ENCODE measurements at regions not wholly inside any gene's neighbourhood (a gene's known extent, or its start where the extent isn't known, plus 50 kb on each side); places are given as distances from the start of the nearest gene placed in this dataset.

DNA sequence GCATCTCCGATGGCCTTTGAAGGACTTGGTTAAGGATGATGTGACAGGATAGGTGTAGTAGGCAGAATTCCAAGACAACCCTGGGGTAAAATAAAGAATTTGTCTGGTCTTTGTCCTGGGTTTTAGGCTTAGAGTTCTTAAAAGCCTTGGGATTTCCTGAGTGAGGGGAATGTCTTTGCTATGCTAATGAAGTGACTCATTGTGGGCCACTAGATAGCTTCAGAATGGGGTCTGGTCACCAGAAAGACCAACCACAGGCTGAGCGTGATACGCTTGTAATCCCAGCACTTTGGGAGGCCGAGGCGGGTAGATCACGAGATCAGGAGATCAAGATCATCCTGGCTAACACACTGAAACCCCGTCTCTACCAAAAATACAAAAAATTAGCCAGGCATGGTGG is 182.8 kb upstream of the TOX3 start:
- CTCF ChIA-PET (ENCODE audit: partially characterized antibody): no interaction called here
- no peak for DNase-seq (ENCODE audit: low read depth in 1 of 2, low spot score in 2 of 2)

More for the DNA sequence above, 182.8 kb upstream of the TOX3 start:
- WGBS, 2 experiments (ENCODE audit: extremely low coverage in 1 of 2, insufficient coverage in 1 of 2, insufficient read length in 1 of 2, insufficient replicate concordance in 2 of 2, low coverage in 1 of 2, low lambda C conversion rate in 2 of 2, missing lambda C conversion rate in 1 of 2): 90% methylated on average over 7 of the region's 7 CpGs; no CpG with 5 or more reads in 1 of the 2 experiments
- no peak overlapping the region for H3K18ac ChIP-seq (ENCODE audit: extremely low read depth, low read length)
- no peak overlapping the region for H3K4me3 ChIP-seq (ENCODE audit: extremely low read depth in 1 of 4, insufficient read depth in 2 of 4, low read depth in 3 of 4, low read length in 4 of 4)
- no peak overlapping the region for H2BK120ac ChIP-seq (replicated peaks; ENCODE audit: low read depth, low read length)
- TF ChIP-seq JUND (IDR thresholded peaks at IDR 0.05; ENCODE audit: low read length) (peak; percentile 52; the same call in 1 of the 2 replicates), CHD1 (IDR thresholded peaks at IDR 0.05; ENCODE audit: low read depth, low read length) (no peak)
- H2AFZ ChIP-seq (ENCODE audit: low read length): no peak overlapping the region
- H2BK12ac ChIP-seq (ENCODE audit: low read depth, low read length): no peak overlapping the region
- no peak overlapping the region for H3K56ac ChIP-seq (replicated peaks; ENCODE audit: insufficient read length, low read depth, low read length)
- H4K8ac ChIP-seq (ENCODE audit: extremely low read depth, insufficient read depth, low read length): no peak overlapping the region; the same call in 1 of the 2 replicates
- H2AK5ac ChIP-seq (ENCODE audit: low read depth, low read length): no peak overlapping the region
- H4K5ac ChIP-seq (ENCODE audit: insufficient read length, low read depth, low read length): no peak overlapping the region
- POLR2A ChIA-PET (ENCODE audit: partially characterized antibody): no interaction called here
- no peak overlapping the region for H2BK5ac ChIP-seq (ENCODE audit: low read depth, low read length)
- H3K9ac ChIP-seq (replicated peaks in 1 of 4; ENCODE audit: extremely low read depth in 1 of 4, low read depth in 3 of 4, low read length in 3 of 4): no peak overlapping the region
- H3K79me2 ChIP-seq (ENCODE audit: control insufficient read depth in 1 of 2, insufficient read depth in 2 of 2, low read length in 2 of 2): no peaks in the 10 kb centered on the region
- H3K79me1 ChIP-seq (ENCODE audit: low read depth, low read length): no peaks in the 10 kb centered on the region
- no peaks in the 10 kb centered on the region for H4K20me1 ChIP-seq (replicated peaks in 1 of 2; ENCODE audit: control insufficient read depth in 1 of 2, insufficient read depth in 2 of 2, low read length in 2 of 2)
- no peaks in the 10 kb centered on the region for H3K4me1 ChIP-seq (replicated peaks in 1 of 4; ENCODE audit: control insufficient read depth in 3 of 4, insufficient read depth in 4 of 4, low read length in 3 of 4)
- no peak overlapping the region for H3K4me2 ChIP-seq (ENCODE audit: insufficient read depth in 1 of 2, low read depth in 2 of 2, low read length in 2 of 2)
- no peak overlapping the region for H3K23ac ChIP-seq (ENCODE audit: insufficient read length)
- no peak overlapping the region for H3K14ac ChIP-seq (ENCODE audit: insufficient read length)
- no peak overlapping the region for H2BK15ac ChIP-seq (ENCODE audit: low read length)
- H3K27ac ChIP-seq (ENCODE audit: low read depth, low read length): no peak overlapping the region
- no peak overlapping the region for H2BK20ac ChIP-seq (ENCODE audit: low read length)
- no peak overlapping the region for H3K4ac ChIP-seq (replicated peaks; ENCODE audit: insufficient read length, low read depth, low read length)
- H4K91ac ChIP-seq (replicated peaks; ENCODE audit: insufficient read length, low read length): no peak overlapping the region
- no peaks in the 10 kb centered on the region for H3K23me2 ChIP-seq (ENCODE audit: low read depth, low read length)
- FAIRE-seq: no peak
- peaks cover 17 to 25% of the 10 kb centered on the region in 2 experiments for H3K9me3 ChIP-seq (ENCODE audit: insufficient read depth in 2 of 2, low read depth in 1 of 2, low read length in 1 of 2)
- peaks cover 0 to 6% (median 0%) of the 10 kb centered on the region in 4 experiments; a peak in 2 of 8 replicates for H3K36me3 ChIP-seq (ENCODE audit: control insufficient read depth in 2 of 4, insufficient read depth in 4 of 4, low read length in 3 of 4)
- no peaks in the 10 kb centered on the region for H3K27me3 ChIP-seq (replicated peaks in 1 of 4; ENCODE audit: control insufficient read depth in 3 of 4, extremely low read depth in 1 of 4, insufficient read depth in 3 of 4, low read length in 3 of 4)
